Vagina (tissue), 2 donors: ENCODE measurements at regions not wholly inside any gene's neighbourhood (a gene's known extent, or its start where the extent isn't known, plus 50 kb on each side); places are given as distances from the start of the nearest gene placed in this dataset.

Experiments used
- DNase-seq, 2 donors: peaks; one replicate each; pipeline ENCODE4 v3.0.0-alpha.2; 2017; ENCODE audit errors: extremely low spot score in 2 of 2
- H3K27ac ChIP-seq: fragments of 200-600 bp; sonication (generic); one replicate; pipeline ENCODE4 v1.5.1; 2019
- H3K27me3 ChIP-seq: fragments of 200-600 bp; sonication (generic); one replicate; pipeline ENCODE4 v1.5.1; 2019
- H3K36me3 ChIP-seq, 2 donors: fragments of 200-600 bp; sonication (generic); one replicate each; pipeline ENCODE4 v1.5.1; 2017 to 2019
- H3K4me1 ChIP-seq: fragments of 200-600 bp; sonication (generic); one replicate; pipeline ENCODE4 v1.5.1; 2019
- H3K4me3 ChIP-seq, 2 donors: fragments of 200-600 bp; sonication (generic); 1 replicate in 1 of 2; 2 replicates in 1 of 2; pipeline ENCODE4 v1.5.1; 2016 to 2019
- H3K9me3 ChIP-seq: fragments of 200-600 bp; sonication (generic); one replicate; pipeline ENCODE4 v1.5.1; 2019
- CTCF ChIP-seq, 3 experiments: fragments of 450-650 bp in 2 of 3; fragments of 200-600 bp in 1 of 3; sonication (generic) in 1 of 3; IDR thresholded peaks; one replicate each; pipeline ENCODE4 v1.5.1; 2017 to 2019; ENCODE audit warnings: antibody characterized with exemption in 3 of 3, mild to moderate bottlenecking in 2 of 3, moderate library complexity in 2 of 3
- POLR2A ChIP-seq, 2 donors: fragments of 450-650 bp; IDR thresholded peaks; one replicate each; pipeline ENCODE4 v1.6.1; 2017; ENCODE audit warnings: antibody characterized with exemption in 2 of 2, mild to moderate bottlenecking in 2 of 2, moderate library complexity in 2 of 2
- POLR2AphosphoS5 ChIP-seq, 2 donors: sonication (generic); formaldehyde crosslinking; IDR thresholded peaks; one replicate each; pipeline ENCODE4 v1.9.0; 2017; ENCODE audit warnings: antibody characterized with exemption in 2 of 2, mild to moderate bottlenecking in 2 of 2, low read depth in 1 of 2; ENCODE audit not compliant: insufficient read depth in 1 of 2
- intact Hi-C: fragments of 100-400 bp; cut with DNase I; formaldehyde crosslinking; loops from one replicate; pipeline ENCODE4 v1.15.1; 2023

GRCh38 chr13:63463782-63464610, 2048.3 kb upstream of the PCDH20 start:
- H3K36me3 ChIP-seq = no peaks in the 10 kb centered on the region
- H3K4me3 ChIP-seq = no peak overlapping the region
- H3K4me1 ChIP-seq = no peaks in the 10 kb centered on the region
- DNase-seq = no peak
- H3K27me3 ChIP-seq = no peaks in the 10 kb centered on the region
- H3K27ac ChIP-seq = no peak overlapping the region
- no peak for TF ChIP-seq CTCF (IDR thresholded peaks at IDR 0.05)
- no peak for TF ChIP-seq POLR2AphosphoS5 (IDR thresholded peaks at IDR 0.05; ENCODE audit: insufficient read depth in 1 of 2, low read depth in 1 of 2)
- no peak for TF ChIP-seq POLR2A (IDR thresholded peaks at IDR 0.05)
- intact Hi-C loops = no loop called here
- H3K9me3 ChIP-seq = no peaks in the 10 kb centered on the region

- no peak for DNase-seq
- H3K27ac ChIP-seq = no peak overlapping the region
- H3K4me3 ChIP-seq = no peak overlapping the region
These were observed 2044.9 kb upstream of the PCDH20 start for GRCh38 chr13:63460462-63461090.

GRCh38 chr13:63457186-63457585, 2041.5 kb upstream of the PCDH20 start:
- Histone ChIP-seq H3K4me3 (no peak overlapping the region), H3K9me3 (no peaks in the 10 kb centered on the region), H3K27me3 (no peaks in the 10 kb centered on the region), H3K4me1 (no peaks in the 10 kb centered on the region), H3K27ac (no peak overlapping the region), H3K36me3 (no peaks in the 10 kb centered on the region)
- no peak for DNase-seq
- intact Hi-C loops = no loop called here
- no peak for TF ChIP-seq POLR2A (IDR thresholded peaks at IDR 0.05)
- TF ChIP-seq CTCF (IDR thresholded peaks at IDR 0.05) = no peak
- no peak for TF ChIP-seq POLR2AphosphoS5 (IDR thresholded peaks at IDR 0.05; ENCODE audit: insufficient read depth in 1 of 2, low read depth in 1 of 2)

More at GRCh38 chr13:63460462-63461090, 2044.9 kb upstream of the PCDH20 start:
- intact Hi-C loops = no loop called here
- no peaks in the 10 kb centered on the region for H3K4me1 ChIP-seq
- TF ChIP-seq POLR2AphosphoS5 (IDR thresholded peaks at IDR 0.05; ENCODE audit: insufficient read depth in 1 of 2, low read depth in 1 of 2) (no peak), CTCF (IDR thresholded peaks at IDR 0.05) (no peak), POLR2A (IDR thresholded peaks at IDR 0.05) (no peak)
- H3K9me3 ChIP-seq = no peaks in the 10 kb centered on the region
- no peaks in the 10 kb centered on the region for H3K36me3 ChIP-seq
- no peaks in the 10 kb centered on the region for H3K27me3 ChIP-seq

GRCh38 chr13:63455938-63456337, 2040.3 kb upstream of the PCDH20 start:
- Histone ChIP-seq H3K27ac (no peak overlapping the region), H3K9me3 (no peaks in the 10 kb centered on the region), H3K36me3 (no peaks in the 10 kb centered on the region), H3K27me3 (no peaks in the 10 kb centered on the region), H3K4me1 (no peaks in the 10 kb centered on the region), H3K4me3 (no peak overlapping the region)
- DNase-seq = no peak
- TF ChIP-seq POLR2AphosphoS5 (IDR thresholded peaks at IDR 0.05; ENCODE audit: insufficient read depth in 1 of 2, low read depth in 1 of 2) (no peak), CTCF (IDR thresholded peaks at IDR 0.05) (no peak), POLR2A (IDR thresholded peaks at IDR 0.05) (no peak)
- intact Hi-C loops = no loop called here

- no peak for DNase-seq
- H3K4me1 ChIP-seq = no peaks in the 10 kb centered on the region
- H3K4me3 ChIP-seq = no peak overlapping the region
- H3K36me3 ChIP-seq = no peaks in the 10 kb centered on the region
- H3K27ac ChIP-seq = no peak overlapping the region
- TF ChIP-seq POLR2AphosphoS5 (IDR thresholded peaks at IDR 0.05; ENCODE audit: insufficient read depth in 1 of 2, low read depth in 1 of 2) = no peak
- no peak for TF ChIP-seq CTCF (IDR thresholded peaks at IDR 0.05)
- no peak for TF ChIP-seq POLR2A (IDR thresholded peaks at IDR 0.05)
- no peaks in the 10 kb centered on the region for H3K9me3 ChIP-seq
- intact Hi-C loops = no loop called here
- no peaks in the 10 kb centered on the region for H3K27me3 ChIP-seq
These were observed 2033.9 kb upstream of the PCDH20 start for GRCh38 chr13:63449550-63449949.
